GM21619 (cell line): ENCODE measurements at regions not wholly inside any gene's neighbourhood (a gene's known extent, or its start where the extent isn't known, plus 50 kb on each side); places are given as distances from the start of the nearest gene placed in this dataset.
"Not testable (repeated sequence)": the region's sequence is repeated elsewhere in the genome, so short reads cannot be mapped to it uniquely, and the experiment has no call there.

Experiments used
- ATAC-seq: cut with Tn5 transposase; IDR thresholded peaks from one replicate; pipeline ENCODE4 v1.9.1; 2021; ENCODE audit not compliant: unreplicated experiment

- ATAC-seq = no peak
These were observed 777.2 kb upstream of the TMEFF2 start for GRCh38 chr2:192971981-192972380.

- ATAC-seq = no peak
These were observed 774.3 kb upstream of the TMEFF2 start for GRCh38 chr2:192969055-192969454.

DNA sequence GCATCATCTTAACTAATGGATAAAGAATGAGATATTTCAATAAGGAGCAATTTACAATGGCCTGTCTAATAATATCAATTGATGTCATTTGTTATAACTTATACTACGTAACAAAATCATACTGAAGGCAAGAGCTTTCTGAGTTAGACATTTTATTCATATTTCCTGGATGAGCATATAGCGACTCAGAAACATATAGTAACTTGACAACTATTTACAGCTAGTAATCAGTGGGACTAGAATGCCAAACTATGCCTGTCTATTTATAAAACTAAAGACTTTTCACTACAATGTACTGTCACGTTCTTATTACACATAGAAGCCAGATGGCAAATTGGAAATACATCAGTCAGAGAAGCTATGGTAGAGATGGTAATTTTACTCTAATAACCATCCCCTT, 766.2 kb upstream of the TMEFF2 start:
- ATAC-seq = no peak

- not testable (repeated sequence) for ATAC-seq
These were observed 763.9 kb upstream of the TMEFF2 start for GRCh38 chr2:192958615-192959014.

- no peak for ATAC-seq
These were observed 762.7 kb upstream of the TMEFF2 start for GRCh38 chr2:192957425-192957824.

DNA sequence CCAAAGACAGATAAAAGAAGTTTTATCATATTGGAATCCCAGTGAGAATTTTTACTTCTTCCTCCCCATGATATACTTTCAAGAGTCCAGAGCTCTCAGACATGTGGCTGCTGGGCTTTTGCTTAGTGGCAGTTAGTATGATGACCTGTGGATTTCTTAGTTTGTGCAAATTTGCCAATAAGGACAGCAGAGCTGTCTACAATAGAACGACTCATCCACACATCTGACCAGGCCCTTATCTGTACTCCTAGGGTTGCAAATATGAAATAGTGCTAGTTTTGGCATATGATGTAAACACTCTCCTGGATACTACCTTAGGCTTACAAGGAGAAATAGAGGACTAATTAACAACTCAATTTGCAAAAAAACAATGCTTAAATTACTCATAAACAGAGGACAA, 758.4 kb upstream of the TMEFF2 start:
- ATAC-seq = no peak

DNA sequence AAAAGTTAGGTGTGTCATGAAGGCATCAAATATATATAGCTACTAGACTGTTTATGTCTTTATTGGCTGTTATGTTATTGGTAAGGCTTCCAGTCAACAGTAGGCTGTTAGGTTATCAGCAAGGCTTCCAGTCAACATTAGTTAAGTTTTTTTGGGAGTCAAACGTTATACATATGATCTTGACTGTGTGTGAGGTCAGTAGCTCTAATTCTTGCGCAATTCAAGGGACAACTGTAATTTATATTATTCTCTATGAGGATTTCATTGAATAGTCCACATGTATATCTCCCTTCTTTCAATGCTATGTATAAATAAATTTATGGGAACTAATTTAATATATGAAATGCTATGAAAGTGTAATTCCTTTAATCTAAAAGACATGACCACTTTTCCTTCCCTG, 757.5 kb upstream of the TMEFF2 start:
- no peak for ATAC-seq

- no peak for ATAC-seq
These were observed 753.6 kb upstream of the TMEFF2 start for GRCh38 chr2:192948316-192948715.

GRCh38 chr2:192947352-192947751, 752.6 kb upstream of the TMEFF2 start:
- no peak for ATAC-seq

DNA sequence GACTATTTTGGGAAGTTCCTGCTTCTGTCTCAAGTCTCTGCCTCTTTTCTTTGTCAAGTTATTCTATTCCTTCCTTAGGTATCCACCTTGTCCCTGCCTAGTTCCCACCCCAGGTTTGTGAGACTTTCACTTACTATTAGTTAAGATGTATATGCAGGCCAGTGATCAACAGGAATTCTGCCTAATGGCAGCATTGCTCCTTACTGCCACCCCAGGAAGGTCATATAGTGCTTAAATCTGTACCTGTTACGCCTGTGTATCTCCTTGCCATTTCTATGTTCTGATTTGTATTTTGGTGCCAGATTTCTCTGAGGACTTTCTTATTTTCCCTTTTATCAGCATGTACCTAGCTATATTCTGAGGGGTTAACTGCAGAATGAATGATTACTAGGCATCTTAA, 746.0 kb upstream of the TMEFF2 start:
- no peak for ATAC-seq

DNA sequence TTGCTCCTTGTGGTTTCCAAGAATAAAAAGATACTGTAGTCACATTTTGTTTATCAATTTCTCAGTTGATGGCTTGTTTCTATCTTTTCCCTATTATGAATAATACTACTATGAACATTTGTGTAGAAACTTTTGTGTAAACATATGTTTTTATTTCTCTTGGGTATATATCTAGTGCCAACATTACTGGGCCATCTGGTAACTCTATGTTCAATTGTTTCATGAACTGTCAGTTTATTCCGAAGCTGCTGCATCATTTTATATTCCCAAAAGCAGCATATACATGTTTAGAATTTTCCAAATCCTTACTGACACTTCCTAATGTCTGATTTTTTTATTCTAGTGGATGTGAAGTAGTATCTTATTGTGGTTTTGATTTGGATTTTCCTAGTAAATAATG, 737.6 kb upstream of the TMEFF2 start:
- no peak for ATAC-seq

- not testable (repeated sequence) for ATAC-seq
These were observed 726.9 kb upstream of the TMEFF2 start for GRCh38 chr2:192921631-192922030.

DNA sequence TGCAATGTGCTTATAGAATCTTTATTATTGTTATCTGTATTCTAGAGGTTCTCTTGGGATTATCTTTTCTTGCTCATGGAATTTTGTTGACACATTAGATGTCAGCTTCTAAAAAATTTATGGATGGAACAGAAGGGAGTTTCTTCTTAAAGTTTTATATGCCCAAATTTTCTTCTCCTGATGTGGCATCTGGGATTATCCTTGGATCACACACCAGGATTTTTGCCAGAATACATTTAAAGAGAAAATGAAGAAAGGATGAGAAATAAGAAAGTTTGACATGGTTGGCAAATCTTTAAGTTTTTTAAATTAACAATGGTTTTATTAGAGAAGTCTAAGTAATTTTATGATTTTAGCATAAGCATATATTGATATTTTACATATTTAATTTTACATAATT, 706.7 kb upstream of the TMEFF2 start:
- ATAC-seq = no peak

- no peak for ATAC-seq
These were observed 704.7 kb upstream of the TMEFF2 start for GRCh38 chr2:192899466-192899865.

GRCh38 chr2:192893976-192894375, 699.2 kb upstream of the TMEFF2 start:
- not testable (repeated sequence) for ATAC-seq

GRCh38 chr2:192888109-192888508, 693.4 kb upstream of the TMEFF2 start:
- ATAC-seq = no peak

GRCh38 chr2:192887337-192887736, 692.6 kb upstream of the TMEFF2 start:
- ATAC-seq = no peak

GRCh38 chr2:192886636-192887035, 691.9 kb upstream of the TMEFF2 start:
- no peak for ATAC-seq

GRCh38 chr2:192885569-192886160, 690.9 kb upstream of the TMEFF2 start:
- ATAC-seq = no peak

GRCh38 chr2:192877159-192877558, 682.4 kb upstream of the TMEFF2 start:
- no peak for ATAC-seq

DNA sequence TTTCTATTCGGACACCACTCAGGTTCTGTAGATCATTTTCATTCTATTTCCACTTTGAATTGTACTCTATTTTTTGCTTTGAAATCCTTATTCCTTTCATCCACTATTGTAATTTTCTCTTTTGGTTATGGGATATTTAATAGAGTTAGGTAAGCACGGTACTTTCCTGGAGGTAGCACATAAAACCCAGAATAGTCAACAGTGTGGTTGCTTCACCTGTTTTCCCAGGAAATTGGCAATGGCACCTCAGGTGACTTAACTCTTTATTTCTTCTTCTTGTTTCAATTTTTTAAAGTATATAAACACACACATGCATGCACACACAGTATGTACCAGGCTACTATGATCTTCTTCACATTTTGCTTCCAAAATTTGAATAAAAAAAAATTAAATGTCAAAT, 682.0 kb upstream of the TMEFF2 start:
- no peak for ATAC-seq

DNA sequence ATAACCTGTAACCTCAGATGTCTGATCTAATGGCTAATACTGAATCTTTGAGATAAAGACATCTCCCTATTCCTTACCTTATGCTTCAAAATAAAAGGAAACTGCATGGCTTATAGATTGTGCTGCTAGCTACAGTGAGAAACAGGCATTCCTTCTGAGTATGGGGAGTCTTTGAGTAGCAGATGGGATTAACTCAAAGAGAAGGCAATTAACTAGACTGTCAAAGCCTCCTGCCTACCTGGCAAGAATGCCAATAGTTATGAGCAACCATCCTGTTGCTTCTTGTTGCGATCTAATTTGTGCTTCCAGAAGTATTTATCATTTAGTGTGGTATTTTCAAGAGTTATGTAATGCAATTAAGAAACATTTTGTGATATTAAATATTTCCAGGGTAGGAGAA, 660.0 kb upstream of the TMEFF2 start:
- ATAC-seq = no peak

GRCh38 chr2:192854031-192854430, 659.3 kb upstream of the TMEFF2 start:
- no peak for ATAC-seq

- ATAC-seq = no peak
These were observed 634.2 kb upstream of the TMEFF2 start for GRCh38 chr2:192828947-192829346.
